Gastroesophageal sphincter (tissue), 3 donors: ENCODE measurements at regions not wholly inside any gene's neighbourhood (a gene's known extent, or its start where the extent isn't known, plus 50 kb on each side); places are given as distances from the start of the nearest gene placed in this dataset.

Experiments used
- EP300 ChIP-seq: sonication (generic); formaldehyde crosslinking; IDR thresholded peaks from one replicate; pipeline ENCODE4 v1.6.1; 2017; ENCODE audit warnings: antibody characterized with exemption, mild to moderate bottlenecking
- POLR2A ChIP-seq, 2 donors: fragments of 450-650 bp; IDR thresholded peaks; one replicate each; pipeline ENCODE4 v1.6.1; 2017; ENCODE audit warnings: antibody characterized with exemption in 2 of 2, mild to moderate bottlenecking in 2 of 2, moderate library complexity in 1 of 2
- TF ChIP-seq, protein P1 (sequence below), 4 experiments: fragments of 200-600 bp in 2 of 4; fragments of 450-650 bp in 2 of 4; sonication (generic) in 1 of 4; IDR thresholded peaks; one replicate each; pipeline ENCODE4 v1.5.1; 2017 to 2019; ENCODE audit warnings: antibody characterized with exemption in 4 of 4, mild to moderate bottlenecking in 2 of 4, moderate library complexity in 2 of 4

DNA sequence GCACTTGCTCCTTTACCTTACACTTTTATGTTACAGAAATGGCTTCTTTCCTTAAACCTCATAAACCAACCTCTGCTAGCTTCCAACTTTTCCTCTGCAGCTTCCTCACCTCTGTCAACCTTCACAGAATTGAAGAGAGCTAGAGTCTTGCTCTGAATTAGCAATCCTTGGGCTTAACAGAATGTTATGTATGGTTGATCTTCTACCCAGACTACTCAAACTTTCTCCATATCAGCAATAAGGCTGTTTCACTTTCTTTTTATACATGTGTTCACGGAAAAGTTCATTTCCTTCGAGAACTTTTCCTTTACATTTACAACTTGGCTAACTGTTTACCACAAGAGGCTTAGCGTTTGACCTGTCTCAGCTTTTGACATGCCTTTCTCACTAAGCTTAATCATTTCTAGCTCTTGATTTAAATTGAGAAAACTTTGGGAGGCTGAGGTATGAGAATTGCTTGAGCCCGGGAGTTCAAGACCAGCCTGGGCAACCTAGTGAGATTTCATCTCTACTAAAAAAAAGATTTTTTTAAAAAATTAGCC, 207.3 kb downstream of the BMP7 start:
- TF ChIP-seq, protein P1, sequence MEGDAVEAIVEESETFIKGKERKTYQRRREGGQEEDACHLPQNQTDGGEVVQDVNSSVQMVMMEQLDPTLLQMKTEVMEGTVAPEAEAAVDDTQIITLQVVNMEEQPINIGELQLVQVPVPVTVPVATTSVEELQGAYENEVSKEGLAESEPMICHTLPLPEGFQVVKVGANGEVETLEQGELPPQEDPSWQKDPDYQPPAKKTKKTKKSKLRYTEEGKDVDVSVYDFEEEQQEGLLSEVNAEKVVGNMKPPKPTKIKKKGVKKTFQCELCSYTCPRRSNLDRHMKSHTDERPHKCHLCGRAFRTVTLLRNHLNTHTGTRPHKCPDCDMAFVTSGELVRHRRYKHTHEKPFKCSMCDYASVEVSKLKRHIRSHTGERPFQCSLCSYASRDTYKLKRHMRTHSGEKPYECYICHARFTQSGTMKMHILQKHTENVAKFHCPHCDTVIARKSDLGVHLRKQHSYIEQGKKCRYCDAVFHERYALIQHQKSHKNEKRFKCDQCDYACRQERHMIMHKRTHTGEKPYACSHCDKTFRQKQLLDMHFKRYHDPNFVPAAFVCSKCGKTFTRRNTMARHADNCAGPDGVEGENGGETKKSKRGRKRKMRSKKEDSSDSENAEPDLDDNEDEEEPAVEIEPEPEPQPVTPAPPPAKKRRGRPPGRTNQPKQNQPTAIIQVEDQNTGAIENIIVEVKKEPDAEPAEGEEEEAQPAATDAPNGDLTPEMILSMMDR (IDR thresholded peaks at IDR 0.05): no peak
- TF ChIP-seq POLR2A (IDR thresholded peaks at IDR 0.05): no peak
- TF ChIP-seq EP300: no peak
